ENCODE measurements at regions not wholly inside any gene's neighbourhood (a gene's known extent, or its start where the extent isn't known, plus 50 kb on each side); places are given as distances from the start of the nearest gene placed in this dataset.
"Not testable (repeated sequence)": the region's sequence is repeated elsewhere in the genome, so short reads cannot be mapped to it uniquely, and the experiment has no call there.

DNA sequence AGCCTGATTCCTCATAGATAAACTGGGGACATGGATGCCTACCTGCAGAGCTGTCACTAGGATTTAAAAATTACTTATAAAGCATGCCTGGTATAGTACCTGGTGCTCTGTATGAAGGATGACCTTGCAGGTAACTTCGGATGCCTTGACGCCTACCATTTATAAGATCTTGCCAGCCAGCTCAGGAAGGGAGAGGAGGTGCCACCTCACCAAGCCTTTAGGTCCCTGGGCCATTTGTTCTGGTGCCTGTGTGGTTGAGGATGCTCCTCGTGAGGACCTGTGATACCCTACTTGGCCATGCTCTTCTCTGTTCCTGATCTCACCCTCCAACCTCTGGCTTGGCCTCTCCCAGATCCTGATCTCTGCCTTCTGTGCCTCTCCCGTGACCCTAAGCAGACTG is 85.2 kb downstream of the FDX1 start:
- TF ChIP-seq CTCF (IDR thresholded peaks at IDR 0.05; ENCODE audit: insufficient read depth, low read depth, low read length), result no peak
- no peak for DNase-seq (ENCODE audit: low read depth)

DNA sequence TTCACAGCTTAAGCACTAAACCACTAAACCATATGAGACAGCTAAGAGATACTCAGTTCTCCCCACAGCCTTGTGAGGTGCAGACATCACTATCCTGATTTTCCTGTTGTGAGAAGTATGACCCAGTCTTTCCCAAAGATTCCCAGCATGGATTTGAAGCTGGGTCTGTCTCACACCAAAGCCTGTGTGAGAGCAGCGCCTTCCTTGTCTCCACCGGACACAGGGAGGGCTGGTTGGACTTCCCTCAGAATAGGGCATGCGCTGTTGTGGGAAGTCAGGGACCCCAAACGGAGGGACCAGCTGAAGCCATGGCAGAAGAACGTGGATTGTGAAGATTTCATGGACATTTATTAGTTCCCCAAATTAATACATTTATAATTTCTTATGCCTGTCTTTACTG is 87.6 kb downstream of the FDX1 start:
- not testable (repeated sequence) for DNase-seq (ENCODE audit: low read depth)

More for the DNA sequence above, 85.2 kb downstream of the FDX1 start:
- no peak overlapping the region for H3K4me3 ChIP-seq (ENCODE audit: low read depth, low read length)

DNA sequence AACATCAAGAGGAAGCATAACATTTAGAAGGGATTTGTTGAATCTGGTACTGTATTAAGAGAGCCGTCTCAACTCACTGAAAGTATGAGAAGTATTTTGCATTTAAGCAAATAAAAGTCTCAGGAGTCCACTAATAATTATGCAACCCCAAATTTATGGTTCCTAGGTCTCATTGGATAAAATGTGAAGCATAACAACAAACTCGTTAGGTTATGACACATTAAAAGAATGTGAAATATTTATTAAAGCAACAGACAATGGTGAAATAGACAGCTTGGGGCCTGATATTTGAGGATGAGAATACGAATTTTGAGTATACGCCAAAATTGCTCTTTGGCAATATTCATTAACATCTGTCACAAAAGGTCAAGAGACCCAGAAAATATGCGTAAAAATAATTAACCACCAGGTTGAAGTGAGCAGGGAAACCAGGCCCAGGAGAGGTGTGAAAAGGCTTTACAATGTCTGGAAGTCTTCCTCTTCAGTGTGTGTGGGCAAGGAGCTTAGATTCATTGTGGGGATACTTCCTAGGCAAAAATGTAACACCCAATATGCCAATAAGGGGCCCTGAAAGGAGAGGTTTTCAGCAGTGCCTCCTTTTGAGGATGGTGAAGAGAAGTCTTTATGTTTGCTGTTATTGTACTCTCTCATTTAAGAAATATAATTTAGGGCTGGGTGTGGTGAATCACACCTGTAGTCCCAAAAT is 89.2 kb downstream of the FDX1 start:
- DNase-seq (ENCODE audit: low read depth), result peak; percentile 66
- TF ChIP-seq CTCF (IDR thresholded peaks at IDR 0.05; ENCODE audit: insufficient read depth, low read depth, low read length), result no peak
- H3K4me3 ChIP-seq (ENCODE audit: low read depth, low read length), result no peak overlapping the region

More for the DNA sequence above, 87.6 kb downstream of the FDX1 start:
- H3K4me3 ChIP-seq (ENCODE audit: low read depth, low read length), result not testable (repeated sequence)

GRCh38 chr11:110519796-110520195 is 90.0 kb downstream of the FDX1 start:
- DNase-seq (ENCODE audit: low read depth), result no peak
- no peak overlapping the region for H3K4me3 ChIP-seq (ENCODE audit: low read depth, low read length)
- TF ChIP-seq CTCF (IDR thresholded peaks at IDR 0.05; ENCODE audit: insufficient read depth, low read depth, low read length), result no peak

DNA sequence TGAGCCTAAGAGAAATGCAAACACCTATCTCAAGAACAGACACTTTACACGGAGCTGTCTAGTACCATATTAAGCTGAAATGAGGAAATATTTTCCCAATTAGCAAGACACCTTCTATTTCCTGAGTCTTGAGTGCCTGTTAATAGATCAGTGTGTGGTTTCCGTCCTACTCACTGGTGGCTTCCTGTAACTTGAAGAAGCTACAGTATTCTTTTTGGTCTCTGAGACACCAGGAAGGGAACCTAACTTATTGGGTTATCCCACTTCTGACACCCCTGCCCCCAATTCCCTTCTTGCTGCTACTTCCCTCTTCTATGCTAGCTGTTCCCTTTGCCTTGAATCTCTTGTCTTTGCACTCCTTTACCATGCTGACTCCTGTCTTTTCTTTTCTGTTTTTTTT is 92.7 kb downstream of the FDX1 start:
- no peak overlapping the region for H3K4me3 ChIP-seq (ENCODE audit: low read depth, low read length)
- no peak for DNase-seq (ENCODE audit: low read depth)
- TF ChIP-seq CTCF (IDR thresholded peaks at IDR 0.05; ENCODE audit: insufficient read depth, low read depth, low read length), result no peak

GRCh38 chr11:110524238-110524637 is 94.5 kb downstream of the FDX1 start:
- DNase-seq (ENCODE audit: low read depth), result peak; percentile 91
- no peak for TF ChIP-seq CTCF (IDR thresholded peaks at IDR 0.05; ENCODE audit: insufficient read depth, low read depth, low read length)

GRCh38 chr11:110525883-110526282 is 96.1 kb downstream of the FDX1 start:
- DNase-seq (ENCODE audit: low read depth), result peak; percentile 63
- H3K4me3 ChIP-seq (ENCODE audit: low read depth, low read length), result no peak overlapping the region
- TF ChIP-seq CTCF (IDR thresholded peaks at IDR 0.05; ENCODE audit: insufficient read depth, low read depth, low read length), result no peak

More at GRCh38 chr11:110524238-110524637, 94.5 kb downstream of the FDX1 start:
- no peak overlapping the region for H3K4me3 ChIP-seq (ENCODE audit: low read depth, low read length)

Measured in fibroblast of villous mesenchyme (primary cell).